ENCODE measurements at regions not wholly inside any gene's neighbourhood (a gene's known extent, or its start where the extent isn't known, plus 50 kb on each side); places are given as distances from the start of the nearest gene placed in this dataset.

- Histone ChIP-seq H3K79me2 (ENCODE audit: control insufficient read depth, insufficient read depth, low read length, poor library complexity) (no peaks in the 10 kb centered on the region), H3K79me1 (ENCODE audit: low read length) (no peaks in the 10 kb centered on the region), H4K12ac (ENCODE audit: low read depth, low read length) (no peak overlapping the region), H3K4me2 (ENCODE audit: low read length) (no peak overlapping the region), H3K27ac (ENCODE audit: low read depth, low read length) (no peak overlapping the region), H2BK120ac (ENCODE audit: insufficient read depth, low read length, poor library complexity) (no peak overlapping the region), H3K9me3 (ENCODE audit: insufficient read depth, low read depth, low read length) (no peaks in the 10 kb centered on the region), H3K23ac (ENCODE audit: low read length) (no peak overlapping the region), H2BK12ac (ENCODE audit: low read length) (no peak overlapping the region), H3K4me1 (ENCODE audit: control insufficient read depth in 1 of 2, insufficient read depth in 2 of 2, low read length in 2 of 2) (no peaks in the 10 kb centered on the region), H3K9ac (ENCODE audit: low read length) (no peak overlapping the region), H2AFZ (ENCODE audit: insufficient read depth, low read length, poor library complexity) (no peak overlapping the region), H3K27me3 (ENCODE audit: insufficient read depth, low read length) (no peaks in the 10 kb centered on the region), H2BK5ac (ENCODE audit: low read depth, low read length, poor library complexity) (no peak overlapping the region), H3K36me3 (ENCODE audit: control insufficient read depth in 1 of 2, insufficient read depth in 2 of 2, low read length in 2 of 2) (no peaks in the 10 kb centered on the region), H4K91ac (ENCODE audit: low read depth, low read length) (no peak overlapping the region), H4K8ac (ENCODE audit: low read depth, low read length) (no peak overlapping the region), H3K4me3 (ENCODE audit: low read depth, low read length) (no peak overlapping the region), H3K14ac (ENCODE audit: low read length) (no peak overlapping the region), H3K4ac (ENCODE audit: low read depth, low read length) (no peak overlapping the region), H3K18ac (ENCODE audit: low read length) (no peak overlapping the region), H2AK5ac (ENCODE audit: low read length) (no peak overlapping the region)
- no CpG with 5 or more reads among the region's 1 CpG for WGBS (ENCODE audit: extremely low coverage, insufficient coverage, insufficient read length)
- peak; percentile 49 to 62 for DNase-seq
Measured at GRCh38 chr7:131045526-131045925, 282.1 kb upstream of the MKLN1 start.

- H2AK5ac ChIP-seq (ENCODE audit: low read length), result no peak overlapping the region
- no CpG with 5 or more reads among the region's 1 CpG for WGBS (ENCODE audit: extremely low coverage, insufficient coverage, insufficient read length)
- no peak overlapping the region for H2AFZ ChIP-seq (ENCODE audit: insufficient read depth, low read length, poor library complexity)
- no peak overlapping the region for H3K4me2 ChIP-seq (ENCODE audit: low read length)
- H4K91ac ChIP-seq (ENCODE audit: low read depth, low read length), result no peak overlapping the region
- H3K36me3 ChIP-seq (ENCODE audit: control insufficient read depth in 1 of 2, insufficient read depth in 2 of 2, low read length in 2 of 2), result no peaks in the 10 kb centered on the region
- H3K79me1 ChIP-seq (ENCODE audit: low read length), result no peaks in the 10 kb centered on the region
- no peak overlapping the region for H4K8ac ChIP-seq (ENCODE audit: low read depth, low read length)
- H3K27ac ChIP-seq (ENCODE audit: low read depth, low read length), result no peak overlapping the region
- no peak overlapping the region for H3K18ac ChIP-seq (ENCODE audit: low read length)
- H2BK12ac ChIP-seq (ENCODE audit: low read length), result no peak overlapping the region
- H3K4ac ChIP-seq (ENCODE audit: low read depth, low read length), result no peak overlapping the region
- no peak for DNase-seq
- no peak overlapping the region for H3K9ac ChIP-seq (ENCODE audit: low read length)
- H3K23ac ChIP-seq (ENCODE audit: low read length), result no peak overlapping the region
- H3K27me3 ChIP-seq (ENCODE audit: insufficient read depth, low read length), result no peaks in the 10 kb centered on the region
- no peaks in the 10 kb centered on the region for H3K9me3 ChIP-seq (ENCODE audit: insufficient read depth, low read depth, low read length)
- no peaks in the 10 kb centered on the region for H3K4me1 ChIP-seq (ENCODE audit: control insufficient read depth in 1 of 2, insufficient read depth in 2 of 2, low read length in 2 of 2)
- no peak overlapping the region for H2BK120ac ChIP-seq (ENCODE audit: insufficient read depth, low read length, poor library complexity)
- no peak overlapping the region for H2BK5ac ChIP-seq (ENCODE audit: low read depth, low read length, poor library complexity)
- no peak overlapping the region for H3K4me3 ChIP-seq (ENCODE audit: low read depth, low read length)
- no peaks in the 10 kb centered on the region for H3K79me2 ChIP-seq (ENCODE audit: control insufficient read depth, insufficient read depth, low read length, poor library complexity)
- no peak overlapping the region for H3K14ac ChIP-seq (ENCODE audit: low read length)
- no peak overlapping the region for H4K12ac ChIP-seq (ENCODE audit: low read depth, low read length)
Measured at GRCh38 chr7:131046246-131046645, 281.4 kb upstream of the MKLN1 start.

- H4K12ac ChIP-seq (ENCODE audit: low read depth, low read length), result no peak overlapping the region
- no peaks in the 10 kb centered on the region for H3K79me2 ChIP-seq (ENCODE audit: control insufficient read depth, insufficient read depth, low read length, poor library complexity)
- H3K9ac ChIP-seq (ENCODE audit: low read length), result no peak overlapping the region
- no peak overlapping the region for H3K4me3 ChIP-seq (ENCODE audit: low read depth, low read length)
- H3K36me3 ChIP-seq (ENCODE audit: control insufficient read depth in 1 of 2, insufficient read depth in 2 of 2, low read length in 2 of 2), result no peaks in the 10 kb centered on the region
- no peak overlapping the region for H4K8ac ChIP-seq (ENCODE audit: low read depth, low read length)
- H2AK5ac ChIP-seq (ENCODE audit: low read length), result no peak overlapping the region
- DNase-seq, result no peak
- no peak overlapping the region for H3K23ac ChIP-seq (ENCODE audit: low read length)
- H2BK5ac ChIP-seq (ENCODE audit: low read depth, low read length, poor library complexity), result no peak overlapping the region
- H3K4ac ChIP-seq (ENCODE audit: low read depth, low read length), result no peak overlapping the region
- H3K27me3 ChIP-seq (ENCODE audit: insufficient read depth, low read length), result no peaks in the 10 kb centered on the region
- H3K27ac ChIP-seq (ENCODE audit: low read depth, low read length), result no peak overlapping the region
- H2AFZ ChIP-seq (ENCODE audit: insufficient read depth, low read length, poor library complexity), result no peak overlapping the region
- H3K18ac ChIP-seq (ENCODE audit: low read length), result no peak overlapping the region
- no peaks in the 10 kb centered on the region for H3K79me1 ChIP-seq (ENCODE audit: low read length)
- H2BK120ac ChIP-seq (ENCODE audit: insufficient read depth, low read length, poor library complexity), result no peak overlapping the region
- no peaks in the 10 kb centered on the region for H3K4me1 ChIP-seq (ENCODE audit: control insufficient read depth in 1 of 2, insufficient read depth in 2 of 2, low read length in 2 of 2)
- H3K9me3 ChIP-seq (ENCODE audit: insufficient read depth, low read depth, low read length), result no peaks in the 10 kb centered on the region
- H4K91ac ChIP-seq (ENCODE audit: low read depth, low read length), result no peak overlapping the region
- H3K4me2 ChIP-seq (ENCODE audit: low read length), result no peak overlapping the region
- no peak overlapping the region for H3K14ac ChIP-seq (ENCODE audit: low read length)
- H2BK12ac ChIP-seq (ENCODE audit: low read length), result no peak overlapping the region
- no CpG with 5 or more reads among the region's 2 CpGs for WGBS (ENCODE audit: extremely low coverage, insufficient coverage, insufficient read length)
Measured at GRCh38 chr7:131047651-131048304, 279.9 kb upstream of the MKLN1 start.

GRCh38 chr7:131051304-131051703 lies 276.4 kb upstream of the MKLN1 start:
- Histone ChIP-seq H3K4ac (ENCODE audit: low read depth, low read length) (no peak overlapping the region), H2AK5ac (ENCODE audit: low read length) (no peak overlapping the region), H3K79me1 (ENCODE audit: low read length) (no peaks in the 10 kb centered on the region), H3K27ac (ENCODE audit: low read depth, low read length) (no peak overlapping the region), H3K36me3 (ENCODE audit: control insufficient read depth in 1 of 2, insufficient read depth in 2 of 2, low read length in 2 of 2) (no peaks in the 10 kb centered on the region), H3K79me2 (ENCODE audit: control insufficient read depth, insufficient read depth, low read length, poor library complexity) (no peaks in the 10 kb centered on the region), H3K4me2 (ENCODE audit: low read length) (no peak overlapping the region), H3K18ac (ENCODE audit: low read length) (no peak overlapping the region), H3K9ac (ENCODE audit: low read length) (no peak overlapping the region), H2BK5ac (ENCODE audit: low read depth, low read length, poor library complexity) (no peak overlapping the region), H4K91ac (ENCODE audit: low read depth, low read length) (no peak overlapping the region), H3K4me1 (ENCODE audit: control insufficient read depth in 1 of 2, insufficient read depth in 2 of 2, low read length in 2 of 2) (no peaks in the 10 kb centered on the region), H3K4me3 (ENCODE audit: low read depth, low read length) (no peak overlapping the region), H4K8ac (ENCODE audit: low read depth, low read length) (no peak overlapping the region), H3K14ac (ENCODE audit: low read length) (no peak overlapping the region), H3K23ac (ENCODE audit: low read length) (no peak overlapping the region), H3K9me3 (ENCODE audit: insufficient read depth, low read depth, low read length) (no peaks in the 10 kb centered on the region), H3K27me3 (ENCODE audit: insufficient read depth, low read length) (no peaks in the 10 kb centered on the region), H2BK120ac (ENCODE audit: insufficient read depth, low read length, poor library complexity) (no peak overlapping the region), H2BK12ac (ENCODE audit: low read length) (no peak overlapping the region), H2AFZ (ENCODE audit: insufficient read depth, low read length, poor library complexity) (no peak overlapping the region), H4K12ac (ENCODE audit: low read depth, low read length) (no peak overlapping the region)
- no CpG with 5 or more reads among the region's 2 CpGs for WGBS (ENCODE audit: extremely low coverage, insufficient coverage, insufficient read length)
- no peak for DNase-seq

All from trophoblast cell (in vitro differentiated cells and primary cell).